ENCODE measurements at regions not wholly inside any gene's neighbourhood (a gene's known extent, or its start where the extent isn't known, plus 50 kb on each side); places are given as distances from the start of the nearest gene placed in this dataset.

GRCh38 chr4:34009951-34010350 lies 2234.4 kb downstream of the ARAP2 start:
- Histone ChIP-seq H3K9ac (ENCODE audit: insufficient read length, low read depth) (no peak overlapping the region), H3K4me1 (ENCODE audit: insufficient read depth, insufficient read length) (no peaks in the 10 kb centered on the region), H3K27me3 (ENCODE audit: insufficient read depth, insufficient read length) (no peaks in the 10 kb centered on the region), H3K9me3 (ENCODE audit: insufficient read depth, low read length) (no peaks in the 10 kb centered on the region), H3K4me3 (ENCODE audit: insufficient read length, low read depth) (no peak overlapping the region), H3K36me3 (ENCODE audit: insufficient read depth, insufficient read length, low read length) (no peaks in the 10 kb centered on the region)
- TF ChIP-seq ZNF274 (IDR thresholded peaks at IDR 0.05; ENCODE audit: low read depth, low read length) (no peak), SUZ12 (IDR thresholded peaks at IDR 0.05; ENCODE audit: extremely low read depth, insufficient read depth, insufficient read length) (no peak), YY1 (IDR thresholded peaks at IDR 0.05; ENCODE audit: insufficient read depth, insufficient read length) (no peak)
- no peak for DNase-seq (ENCODE audit: low read depth, low spot score)

- Histone ChIP-seq H3K9ac (ENCODE audit: insufficient read length, low read depth) (no peak overlapping the region), H3K4me1 (ENCODE audit: insufficient read depth, insufficient read length) (no peaks in the 10 kb centered on the region), H3K9me3 (ENCODE audit: insufficient read depth, low read length) (no peaks in the 10 kb centered on the region), H3K36me3 (ENCODE audit: insufficient read depth, insufficient read length, low read length) (no peaks in the 10 kb centered on the region), H3K4me3 (ENCODE audit: insufficient read length, low read depth) (no peak overlapping the region), H3K27me3 (ENCODE audit: insufficient read depth, insufficient read length) (no peaks in the 10 kb centered on the region)
- no peak for TF ChIP-seq SUZ12 (IDR thresholded peaks at IDR 0.05; ENCODE audit: extremely low read depth, insufficient read depth, insufficient read length)
- no peak for TF ChIP-seq ZNF274 (IDR thresholded peaks at IDR 0.05; ENCODE audit: low read depth, low read length)
- no peak for TF ChIP-seq YY1 (IDR thresholded peaks at IDR 0.05; ENCODE audit: insufficient read depth, insufficient read length)
- DNase-seq (ENCODE audit: low read depth, low spot score) = no peak
Measured at GRCh38 chr4:34010751-34011519, 2233.4 kb downstream of the ARAP2 start.

GRCh38 chr4:34035225-34035624 lies 2209.1 kb downstream of the ARAP2 start:
- Histone ChIP-seq H3K9me3 (ENCODE audit: insufficient read depth, low read length) (no peaks in the 10 kb centered on the region), H3K4me1 (ENCODE audit: insufficient read depth, insufficient read length) (no peaks in the 10 kb centered on the region), H3K36me3 (ENCODE audit: insufficient read depth, insufficient read length, low read length) (no peaks in the 10 kb centered on the region), H3K9ac (ENCODE audit: insufficient read length, low read depth) (no peak overlapping the region), H3K27me3 (ENCODE audit: insufficient read depth, insufficient read length) (no peaks in the 10 kb centered on the region), H3K4me3 (ENCODE audit: insufficient read length, low read depth) (no peak overlapping the region)
- no peak for DNase-seq (ENCODE audit: low read depth, low spot score)
- no peak for TF ChIP-seq YY1 (IDR thresholded peaks at IDR 0.05; ENCODE audit: insufficient read depth, insufficient read length)
- no peak for TF ChIP-seq ZNF274 (IDR thresholded peaks at IDR 0.05; ENCODE audit: low read depth, low read length)

- no peaks in the 10 kb centered on the region for H3K36me3 ChIP-seq (ENCODE audit: insufficient read depth, insufficient read length, low read length)
- no peaks in the 10 kb centered on the region for H3K9me3 ChIP-seq (ENCODE audit: insufficient read depth, low read length)
- H3K27me3 ChIP-seq (ENCODE audit: insufficient read depth, insufficient read length) = no peaks in the 10 kb centered on the region
- no peak overlapping the region for H3K4me3 ChIP-seq (ENCODE audit: insufficient read length, low read depth)
- H3K9ac ChIP-seq (ENCODE audit: insufficient read length, low read depth) = no peak overlapping the region
- H3K4me1 ChIP-seq (ENCODE audit: insufficient read depth, insufficient read length) = no peaks in the 10 kb centered on the region
- DNase-seq (ENCODE audit: low read depth, low spot score) = no peak
- TF ChIP-seq ZNF274 (IDR thresholded peaks at IDR 0.05; ENCODE audit: low read depth, low read length) = no peak
- TF ChIP-seq SUZ12 (IDR thresholded peaks at IDR 0.05; ENCODE audit: extremely low read depth, insufficient read depth, insufficient read length) = no peak
- TF ChIP-seq YY1 (IDR thresholded peaks at IDR 0.05; ENCODE audit: insufficient read depth, insufficient read length) = no peak
Measured at GRCh38 chr4:34037280-34037679, 2207.0 kb downstream of the ARAP2 start.

GRCh38 chr4:34039766-34040165 lies 2204.5 kb downstream of the ARAP2 start:
- H3K27me3 ChIP-seq (ENCODE audit: insufficient read depth, insufficient read length) = no peaks in the 10 kb centered on the region
- no peaks in the 10 kb centered on the region for H3K9me3 ChIP-seq (ENCODE audit: insufficient read depth, low read length)
- H3K4me3 ChIP-seq (ENCODE audit: insufficient read length, low read depth) = no peak overlapping the region
- no peaks in the 10 kb centered on the region for H3K4me1 ChIP-seq (ENCODE audit: insufficient read depth, insufficient read length)
- H3K9ac ChIP-seq (ENCODE audit: insufficient read length, low read depth) = no peak overlapping the region
- TF ChIP-seq SUZ12 (IDR thresholded peaks at IDR 0.05; ENCODE audit: extremely low read depth, insufficient read depth, insufficient read length) (no peak), ZNF274 (IDR thresholded peaks at IDR 0.05; ENCODE audit: low read depth, low read length) (no peak)
- no peaks in the 10 kb centered on the region for H3K36me3 ChIP-seq (ENCODE audit: insufficient read depth, insufficient read length, low read length)
- no peak for DNase-seq (ENCODE audit: low read depth, low spot score)

GRCh38 chr4:34043131-34043530 lies 2201.2 kb downstream of the ARAP2 start:
- H3K27me3 ChIP-seq (ENCODE audit: insufficient read depth, insufficient read length) = no peaks in the 10 kb centered on the region
- no peak for DNase-seq (ENCODE audit: low read depth, low spot score)
- TF ChIP-seq YY1 (IDR thresholded peaks at IDR 0.05; ENCODE audit: insufficient read depth, insufficient read length) (no peak), SUZ12 (IDR thresholded peaks at IDR 0.05; ENCODE audit: extremely low read depth, insufficient read depth, insufficient read length) (no peak), ZNF274 (IDR thresholded peaks at IDR 0.05; ENCODE audit: low read depth, low read length) (no peak)
- H3K4me3 ChIP-seq (ENCODE audit: insufficient read length, low read depth) = no peak overlapping the region
- H3K9me3 ChIP-seq (ENCODE audit: insufficient read depth, low read length) = no peaks in the 10 kb centered on the region
- H3K9ac ChIP-seq (ENCODE audit: insufficient read length, low read depth) = no peak overlapping the region
- H3K4me1 ChIP-seq (ENCODE audit: insufficient read depth, insufficient read length) = no peaks in the 10 kb centered on the region
- no peaks in the 10 kb centered on the region for H3K36me3 ChIP-seq (ENCODE audit: insufficient read depth, insufficient read length, low read length)

- Histone ChIP-seq H3K36me3 (ENCODE audit: insufficient read depth, insufficient read length, low read length) (no peaks in the 10 kb centered on the region), H3K9ac (ENCODE audit: insufficient read length, low read depth) (no peak overlapping the region), H3K9me3 (ENCODE audit: insufficient read depth, low read length) (no peaks in the 10 kb centered on the region), H3K4me1 (ENCODE audit: insufficient read depth, insufficient read length) (no peaks in the 10 kb centered on the region), H3K27me3 (ENCODE audit: insufficient read depth, insufficient read length) (no peaks in the 10 kb centered on the region), H3K4me3 (ENCODE audit: insufficient read length, low read depth) (no peak overlapping the region)
- DNase-seq (ENCODE audit: low read depth, low spot score) = peak; percentile 3
- no peak for TF ChIP-seq ZNF274 (IDR thresholded peaks at IDR 0.05; ENCODE audit: low read depth, low read length)
- no peak for TF ChIP-seq SUZ12 (IDR thresholded peaks at IDR 0.05; ENCODE audit: extremely low read depth, insufficient read depth, insufficient read length)
- TF ChIP-seq YY1 (IDR thresholded peaks at IDR 0.05; ENCODE audit: insufficient read depth, insufficient read length) = no peak
Measured at GRCh38 chr4:34046580-34046979, 2197.7 kb downstream of the ARAP2 start.

Data from NT2/D1 (cell line).